Panc1 (cell line): ENCODE measurements at regions not wholly inside any gene's neighbourhood (a gene's known extent, or its start where the extent isn't known, plus 50 kb on each side); places are given as distances from the start of the nearest gene placed in this dataset.

Experiments used
- ATAC-seq: fragments of 200-7000 bp; cut with Tn5 transposase; 2 replicates; pipeline ENCODE4 v1.9.1; 2020; ENCODE audit warnings: mild to moderate bottlenecking, moderate library complexity
- BruUV-seq: library from RNA; stranded (reverse); fragments of 400-500 nt; replicated peaks from 2 replicates; lab custom pipeline; 2021; lab: Mats Ljungman, UMichigan
- CTCF ChIA-PET: fragments of 300-600 bp; sonication (Branson Sonifier 250); formaldehyde crosslinking; loops from one replicate; lab custom pipeline; 2022; ENCODE audit warnings: antibody characterized with exemption; lab: Charles Lee
- POLR2A ChIA-PET: fragments of 300-600 bp; sonication (Branson Sonifier 250); formaldehyde crosslinking; loops from one replicate; lab custom pipeline; 2022; ENCODE audit warnings: antibody characterized with exemption; lab: Charles Lee
- DNase-seq: peaks from one replicate; pipeline ENCODE4 v3.0.0-alpha.2; 2010; ENCODE audit warnings: low read depth, low spot score
- H3K27ac ChIP-seq: 2 replicates; pipeline ENCODE4 v1.5.1; 2011; ENCODE audit warnings: mild to moderate bottlenecking, low read length, inconsistent platforms
- H3K27me3 ChIP-seq: fragments of 200-500 bp; sonication (Bioruptor generic); 2 replicates; pipeline ENCODE4 v1.6.0; 2014; ENCODE audit warnings: low read length, inconsistent platforms; ENCODE audit not compliant: control insufficient read depth, insufficient read depth
- H3K36me3 ChIP-seq: fragments of 200-500 bp; sonication (Bioruptor generic); 2 replicates; pipeline ENCODE4 v1.5.1; 2014; ENCODE audit warnings: inconsistent platforms, mild to moderate bottlenecking, low read length, moderate library complexity; ENCODE audit not compliant: control insufficient read depth, insufficient read depth
- H3K4me1 ChIP-seq: 2 replicates; pipeline ENCODE4 v1.5.1; 2011; ENCODE audit warnings: inconsistent platforms, mild to moderate bottlenecking, low read length, moderate library complexity; ENCODE audit not compliant: control insufficient read depth, insufficient read depth
- H3K4me3 ChIP-seq, 2 experiments: 2 replicates each; pipeline ENCODE4 v1.5.1; 2011 to 2012; ENCODE audit warnings: low read depth in 2 of 2, low read length in 2 of 2, mild to moderate bottlenecking in 2 of 2, inconsistent platforms in 1 of 2, moderate library complexity in 1 of 2
- H3K9me3 ChIP-seq: fragments of 200-500 bp; sonication (Bioruptor generic); 2 replicates; pipeline ENCODE4 v1.5.1; 2014; ENCODE audit warnings: low read depth, mild to moderate bottlenecking, inconsistent platforms, low read length, moderate library complexity; ENCODE audit not compliant: control insufficient read depth, insufficient read depth
- POLR2AphosphoS5 ChIP-seq: IDR thresholded peaks from 2 replicates; pipeline ENCODE4 v1.6.1; 2012; ENCODE audit warnings: mild to moderate bottlenecking, low read depth, low read length, moderate library complexity
- SIN3A ChIP-seq: IDR thresholded peaks from 2 replicates; pipeline ENCODE4 v1.6.1; 2012; ENCODE audit warnings: low read depth, mild to moderate bottlenecking, low read length, moderate library complexity, borderline replicate concordance; ENCODE audit not compliant: insufficient read depth
- TCF7L2 ChIP-seq: IDR thresholded peaks from 2 replicates; pipeline ENCODE4 v1.6.1; 2011; ENCODE audit warnings: mild to moderate bottlenecking, low read depth, low read length, inconsistent platforms
- in situ Hi-C: cut with HindIII; loops from 2 replicates; pipeline ENCODE4 v1.10.0; 2016; ENCODE audit warnings: low sequenced_read_pairs, low pct_unique_long_range_greater_than_20kb
- intact Hi-C: fragments of 100-400 bp; cut with micrococcal nuclease; formaldehyde crosslinking; loops from one replicate; pipeline ENCODE4 v1.10.0; 2022; ENCODE audit not compliant: unreplicated experiment
- TF ChIP-seq, protein P1 (sequence below), 2 experiments: IDR thresholded peaks; 2 replicates each; pipeline ENCODE4 v1.6.1; 2011 to 2012; ENCODE audit warnings: low read depth in 2 of 2, control low read depth in 1 of 2, low read length in 1 of 2, mild to moderate bottlenecking in 1 of 2, moderate library complexity in 1 of 2; ENCODE audit not compliant: insufficient read depth in 1 of 2
- TF ChIP-seq, protein P2 (sequence below): fragments of 450-650 bp; IDR thresholded peaks from 2 replicates; pipeline ENCODE4 v1.5.1; 2017; ENCODE audit warnings: mild to moderate bottlenecking

GRCh38 chr4:100889898-100890297 is 372.1 kb upstream of the EMCN start:
- CTCF ChIA-PET = no interaction called here
- intact Hi-C loops = no loop called here
- Histone ChIP-seq H3K36me3 (no peaks in the 10 kb centered on the region), H3K4me1 (no peaks in the 10 kb centered on the region), H3K4me3 (no peak overlapping the region), H3K27ac (no peak overlapping the region), H3K9me3 (no peaks in the 10 kb centered on the region; the same call in 1 of the 2 replicates), H3K27me3 (no peaks in the 10 kb centered on the region)
- DNase-seq (no peak), ATAC-seq (no peak)
- BruUV-seq = no TSS peak
- no peak for TF ChIP-seq SIN3A
- TF ChIP-seq, protein P1, sequence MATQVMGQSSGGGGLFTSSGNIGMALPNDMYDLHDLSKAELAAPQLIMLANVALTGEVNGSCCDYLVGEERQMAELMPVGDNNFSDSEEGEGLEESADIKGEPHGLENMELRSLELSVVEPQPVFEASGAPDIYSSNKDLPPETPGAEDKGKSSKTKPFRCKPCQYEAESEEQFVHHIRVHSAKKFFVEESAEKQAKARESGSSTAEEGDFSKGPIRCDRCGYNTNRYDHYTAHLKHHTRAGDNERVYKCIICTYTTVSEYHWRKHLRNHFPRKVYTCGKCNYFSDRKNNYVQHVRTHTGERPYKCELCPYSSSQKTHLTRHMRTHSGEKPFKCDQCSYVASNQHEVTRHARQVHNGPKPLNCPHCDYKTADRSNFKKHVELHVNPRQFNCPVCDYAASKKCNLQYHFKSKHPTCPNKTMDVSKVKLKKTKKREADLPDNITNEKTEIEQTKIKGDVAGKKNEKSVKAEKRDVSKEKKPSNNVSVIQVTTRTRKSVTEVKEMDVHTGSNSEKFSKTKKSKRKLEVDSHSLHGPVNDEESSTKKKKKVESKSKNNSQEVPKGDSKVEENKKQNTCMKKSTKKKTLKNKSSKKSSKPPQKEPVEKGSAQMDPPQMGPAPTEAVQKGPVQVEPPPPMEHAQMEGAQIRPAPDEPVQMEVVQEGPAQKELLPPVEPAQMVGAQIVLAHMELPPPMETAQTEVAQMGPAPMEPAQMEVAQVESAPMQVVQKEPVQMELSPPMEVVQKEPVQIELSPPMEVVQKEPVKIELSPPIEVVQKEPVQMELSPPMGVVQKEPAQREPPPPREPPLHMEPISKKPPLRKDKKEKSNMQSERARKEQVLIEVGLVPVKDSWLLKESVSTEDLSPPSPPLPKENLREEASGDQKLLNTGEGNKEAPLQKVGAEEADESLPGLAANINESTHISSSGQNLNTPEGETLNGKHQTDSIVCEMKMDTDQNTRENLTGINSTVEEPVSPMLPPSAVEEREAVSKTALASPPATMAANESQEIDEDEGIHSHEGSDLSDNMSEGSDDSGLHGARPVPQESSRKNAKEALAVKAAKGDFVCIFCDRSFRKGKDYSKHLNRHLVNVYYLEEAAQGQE (IDR thresholded peaks at IDR 0.05; ENCODE audit: insufficient read depth in 1 of 2, low read depth in 2 of 2, low read length in 1 of 2) = no peak
- no peak for TF ChIP-seq POLR2AphosphoS5
- TF ChIP-seq, protein P2, sequence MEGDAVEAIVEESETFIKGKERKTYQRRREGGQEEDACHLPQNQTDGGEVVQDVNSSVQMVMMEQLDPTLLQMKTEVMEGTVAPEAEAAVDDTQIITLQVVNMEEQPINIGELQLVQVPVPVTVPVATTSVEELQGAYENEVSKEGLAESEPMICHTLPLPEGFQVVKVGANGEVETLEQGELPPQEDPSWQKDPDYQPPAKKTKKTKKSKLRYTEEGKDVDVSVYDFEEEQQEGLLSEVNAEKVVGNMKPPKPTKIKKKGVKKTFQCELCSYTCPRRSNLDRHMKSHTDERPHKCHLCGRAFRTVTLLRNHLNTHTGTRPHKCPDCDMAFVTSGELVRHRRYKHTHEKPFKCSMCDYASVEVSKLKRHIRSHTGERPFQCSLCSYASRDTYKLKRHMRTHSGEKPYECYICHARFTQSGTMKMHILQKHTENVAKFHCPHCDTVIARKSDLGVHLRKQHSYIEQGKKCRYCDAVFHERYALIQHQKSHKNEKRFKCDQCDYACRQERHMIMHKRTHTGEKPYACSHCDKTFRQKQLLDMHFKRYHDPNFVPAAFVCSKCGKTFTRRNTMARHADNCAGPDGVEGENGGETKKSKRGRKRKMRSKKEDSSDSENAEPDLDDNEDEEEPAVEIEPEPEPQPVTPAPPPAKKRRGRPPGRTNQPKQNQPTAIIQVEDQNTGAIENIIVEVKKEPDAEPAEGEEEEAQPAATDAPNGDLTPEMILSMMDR = no peak
- POLR2A ChIA-PET = no interaction called here
- in situ Hi-C loops = no loop called here

- ChIA-PET POLR2A (no interaction called here), CTCF (no interaction called here)
- Histone ChIP-seq H3K4me1 (no peaks in the 10 kb centered on the region), H3K27ac (no peak overlapping the region), H3K9me3 (no peaks in the 10 kb centered on the region; the same call in 1 of the 2 replicates), H3K27me3 (no peaks in the 10 kb centered on the region), H3K36me3 (no peaks in the 10 kb centered on the region), H3K4me3 (no peak overlapping the region)
- TF ChIP-seq POLR2AphosphoS5 (no peak), SIN3A (no peak), TCF7L2 (no peak)
- TF ChIP-seq, protein P2 = no peak
- TF ChIP-seq, protein P1 (IDR thresholded peaks at IDR 0.05; ENCODE audit: insufficient read depth in 1 of 2, low read depth in 2 of 2, low read length in 1 of 2) = no peak
- in situ Hi-C loops = no loop called here
- ATAC-seq (no peak), DNase-seq (no peak)
- intact Hi-C loops = no loop called here
- no TSS peak for BruUV-seq
Measured at GRCh38 chr4:100889401-100889800, 371.6 kb upstream of the EMCN start.
